D341Med (cell line): ENCODE measurements at regions not wholly inside any gene's neighbourhood (a gene's known extent, or its start where the extent isn't known, plus 50 kb on each side); places are given as distances from the start of the nearest gene placed in this dataset.
A peak's percentile ranks its signal among the peaks of the same experiment; 100 is the strongest.

Source experiments
- DNase-seq: peaks from one replicate; pipeline ENCODE4 v3.0.0; 2012; ENCODE audit warnings: low spot score

- DNase-seq, result no peak
These were observed 50.3 kb upstream of the FNDC1 start for GRCh38 chr6:159118924-159119323.

- no peak for DNase-seq
These were observed 51.6 kb upstream of the FNDC1 start for GRCh38 chr6:159117563-159117962.

GRCh38 chr6:159117046-159117445 is 52.2 kb upstream of the FNDC1 start:
- no peak for DNase-seq

GRCh38 chr6:159116343-159116742 is 52.9 kb upstream of the FNDC1 start:
- no peak for DNase-seq

GRCh38 chr6:159114569-159114968 is 54.6 kb upstream of the FNDC1 start:
- no peak for DNase-seq

GRCh38 chr6:159113223-159113622 is 56.0 kb upstream of the FNDC1 start:
- no peak for DNase-seq

- no peak for DNase-seq
These were observed 56.5 kb upstream of the FNDC1 start for GRCh38 chr6:159112714-159113113.

GRCh38 chr6:159110748-159111147 is 58.5 kb upstream of the FNDC1 start:
- no peak for DNase-seq

GRCh38 chr6:159110013-159110412 is 59.2 kb upstream of the FNDC1 start:
- DNase-seq, result peak; percentile 62

GRCh38 chr6:159109391-159109790 is 59.8 kb upstream of the FNDC1 start:
- DNase-seq, result no peak

- DNase-seq, result no peak
These were observed 60.7 kb upstream of the FNDC1 start for GRCh38 chr6:159108426-159108985.

- no peak for DNase-seq
These were observed 61.5 kb upstream of the FNDC1 start for GRCh38 chr6:159107451-159108260.

GRCh38 chr6:159106627-159107241 is 61.9 kb upstream of the TAGAP start:
- DNase-seq, result peak; percentile 55

GRCh38 chr6:159105716-159106115 is 60.9 kb upstream of the TAGAP start:
- DNase-seq, result no peak

GRCh38 chr6:159104931-159105330 is 60.1 kb upstream of the TAGAP start:
- no peak for DNase-seq

- peak; percentile 90 for DNase-seq
These were observed 59.6 kb upstream of the TAGAP start for GRCh38 chr6:159104163-159104925.

- no peak for DNase-seq
These were observed 58.8 kb upstream of the TAGAP start for GRCh38 chr6:159103396-159104162.

GRCh38 chr6:159102373-159103160 is 57.8 kb upstream of the TAGAP start:
- DNase-seq, result no peak

- no peak for DNase-seq
These were observed 56.9 kb upstream of the TAGAP start for GRCh38 chr6:159101656-159102055.

GRCh38 chr6:159100395-159101182 is 55.8 kb upstream of the TAGAP start:
- DNase-seq, result no peak
